PC-3 (cell line): ENCODE measurements at regions not wholly inside any gene's neighbourhood (a gene's known extent, or its start where the extent isn't known, plus 50 kb on each side); places are given as distances from the start of the nearest gene placed in this dataset.

Source experiments
- ATAC-seq: fragments of 200-7000 bp; cut with Tn5 transposase; 2 replicates; pipeline ENCODE4 v1.9.1; 2020; ENCODE audit warnings: mild to moderate bottlenecking, moderate library complexity
- BruUV-seq: library from RNA; stranded (reverse); fragments of 400-500 nt; replicated peaks from 2 replicates; lab custom pipeline; 2021; lab: Mats Ljungman, UMichigan
- CTCF ChIA-PET: fragments of 300-600 bp; sonication (Branson Sonifier 250); formaldehyde crosslinking; loops from one replicate; lab custom pipeline; 2022; ENCODE audit warnings: antibody characterized with exemption; lab: Charles Lee
- POLR2A ChIA-PET: fragments of 300-600 bp; sonication (Branson Sonifier 250); formaldehyde crosslinking; loops from one replicate; lab custom pipeline; 2022; ENCODE audit warnings: antibody characterized with exemption; ENCODE audit not compliant: unreplicated experiment; lab: Charles Lee
- DNase-seq: peaks from one replicate; pipeline ENCODE4 v3.0.0-alpha.2; 2015
- H2AFZ ChIP-seq: fragments of 300-600 bp; sonication (generic); 2 replicates; pipeline ENCODE4 v1.6.0; 2016; ENCODE audit warnings: antibody characterized with exemption, low read length
- H3F3A ChIP-seq: fragments of 300-600 bp; sonication (generic); one replicate; pipeline ENCODE4 v1.6.0; 2017; ENCODE audit warnings: antibody characterized with exemption, low read length, control low read depth, mild to moderate bottlenecking; ENCODE audit not compliant: unreplicated experiment
- H3K27ac ChIP-seq: fragments of 300-600 bp; sonication (generic); 2 replicates; pipeline ENCODE4 v1.5.1; 2016; ENCODE audit warnings: mild to moderate bottlenecking, low read length
- H3K27me3 ChIP-seq: fragments of 300-600 bp; sonication (generic); 2 replicates; pipeline ENCODE4 v1.6.1; 2016; ENCODE audit warnings: low read length, mixed read lengths
- H3K36me3 ChIP-seq: fragments of 300-600 bp; sonication (generic); 2 replicates; pipeline ENCODE4 v1.6.1; 2016; ENCODE audit warnings: low read depth, mixed run types, low read length, mixed read lengths
- H3K4me1 ChIP-seq: fragments of 300-600 bp; sonication (generic); 2 replicates; pipeline ENCODE4 v1.5.1; 2016; ENCODE audit warnings: low read length; ENCODE audit not compliant: insufficient read depth
- H3K4me2 ChIP-seq: fragments of 300-600 bp; sonication (generic); 2 replicates; pipeline ENCODE4 v1.6.0; 2016; ENCODE audit warnings: low read length
- H3K4me3 ChIP-seq: fragments of 300-600 bp; sonication (generic); 2 replicates; pipeline ENCODE4 v1.5.1; 2016; ENCODE audit warnings: mild to moderate bottlenecking, low read length, mixed read lengths
- H3K79me2 ChIP-seq: fragments of 300-600 bp; sonication (generic); 2 replicates; pipeline ENCODE4 v1.6.1; 2017; ENCODE audit warnings: low read length, mixed read lengths
- H3K9ac ChIP-seq: fragments of 300-600 bp; sonication (generic); 2 replicates; pipeline ENCODE4 v1.6.0; 2016; ENCODE audit warnings: mild to moderate bottlenecking, low read length
- H3K9me2 ChIP-seq: fragments of 300-600 bp; sonication (generic); replicated peaks from 2 replicates; pipeline ENCODE4 v1.6.1; 2016; ENCODE audit warnings: mixed run types, low read length, mixed read lengths
- H3K9me3 ChIP-seq: fragments of 300-600 bp; sonication (generic); 2 replicates; pipeline ENCODE4 v1.6.1; 2016; ENCODE audit warnings: low read length, mixed read lengths
- H4K20me1 ChIP-seq: fragments of 300-600 bp; sonication (generic); 2 replicates; pipeline ENCODE4 v1.6.1; 2016; ENCODE audit warnings: low read length, mixed read lengths
- CTCF ChIP-seq: fragments of 300-600 bp; sonication (generic); conservative IDR thresholded peaks from 2 replicates; pipeline ENCODE4 v1.5.1; 2017; ENCODE audit warnings: antibody characterized with exemption, low read depth, mild to moderate bottlenecking, low read length
- EZH2 ChIP-seq: fragments of 300-600 bp; sonication (generic); IDR thresholded peaks from one replicate; pipeline ENCODE4 v1.6.1; 2017; ENCODE audit warnings: antibody characterized with exemption, mild to moderate bottlenecking, low read length; ENCODE audit not compliant: unreplicated experiment
- EZH2phosphoT487 ChIP-seq: fragments of 300-600 bp; sonication (generic); IDR thresholded peaks from 2 replicates; pipeline ENCODE4 v1.6.1; 2018; ENCODE audit warnings: mild to moderate bottlenecking, antibody characterized with exemption, low read length, borderline replicate concordance
- intact Hi-C: fragments of 100-400 bp; cut with micrococcal nuclease; formaldehyde crosslinking; loops from 2 replicates; pipeline ENCODE4 v1.9.0; 2023

DNA sequence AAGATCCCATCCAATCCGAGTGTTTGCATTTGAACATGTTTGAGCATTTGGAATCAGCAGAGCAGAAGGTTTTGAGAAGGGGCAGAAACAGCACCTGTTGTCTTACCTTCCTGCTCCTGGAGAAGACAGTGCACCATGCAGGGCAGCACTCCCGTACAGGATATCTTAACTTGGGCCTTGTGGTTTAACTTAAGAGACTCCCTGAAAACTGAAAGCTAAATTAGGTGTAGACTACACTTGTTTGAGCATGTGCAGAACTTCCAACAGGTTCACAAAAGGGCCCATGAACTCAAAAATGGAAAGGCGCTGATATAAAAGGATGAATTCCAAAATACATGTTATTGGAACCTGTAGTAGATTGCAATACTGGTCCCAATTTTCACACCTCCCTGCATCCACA is 175.4 kb upstream of the PRICKLE2 start:
- no peaks in the 10 kb centered on the region for H3K36me3 ChIP-seq
- CTCF ChIA-PET = no interaction called here
- ATAC-seq (no peak), DNase-seq (no peak)
- H3K79me2 ChIP-seq = no peaks in the 10 kb centered on the region
- no peaks in the 10 kb centered on the region for H4K20me1 ChIP-seq
- no peak overlapping the region for H3K27ac ChIP-seq
- BruUV-seq = no TSS peak
- H3K4me3 ChIP-seq = no peak overlapping the region
- H3K4me1 ChIP-seq = no peaks in the 10 kb centered on the region
- no peak overlapping the region for H2AFZ ChIP-seq
- no peak for TF ChIP-seq EZH2
- no peak for TF ChIP-seq EZH2phosphoT487
- H3F3A ChIP-seq = no peaks in the 10 kb centered on the region
- POLR2A ChIA-PET = no interaction called here
- H3K27me3 ChIP-seq = no peaks in the 10 kb centered on the region
- intact Hi-C loops = loop anchor here (10.0 kb wide), 1 partner anchor 84 kb away; no protein-coding TSS in a partner anchor
- no peaks in the 10 kb centered on the region for H3K9me2 ChIP-seq
- no peak overlapping the region for H3K9ac ChIP-seq
- no peak overlapping the region for H3K4me2 ChIP-seq
- no peaks in the 10 kb centered on the region for H3K9me3 ChIP-seq

DNA sequence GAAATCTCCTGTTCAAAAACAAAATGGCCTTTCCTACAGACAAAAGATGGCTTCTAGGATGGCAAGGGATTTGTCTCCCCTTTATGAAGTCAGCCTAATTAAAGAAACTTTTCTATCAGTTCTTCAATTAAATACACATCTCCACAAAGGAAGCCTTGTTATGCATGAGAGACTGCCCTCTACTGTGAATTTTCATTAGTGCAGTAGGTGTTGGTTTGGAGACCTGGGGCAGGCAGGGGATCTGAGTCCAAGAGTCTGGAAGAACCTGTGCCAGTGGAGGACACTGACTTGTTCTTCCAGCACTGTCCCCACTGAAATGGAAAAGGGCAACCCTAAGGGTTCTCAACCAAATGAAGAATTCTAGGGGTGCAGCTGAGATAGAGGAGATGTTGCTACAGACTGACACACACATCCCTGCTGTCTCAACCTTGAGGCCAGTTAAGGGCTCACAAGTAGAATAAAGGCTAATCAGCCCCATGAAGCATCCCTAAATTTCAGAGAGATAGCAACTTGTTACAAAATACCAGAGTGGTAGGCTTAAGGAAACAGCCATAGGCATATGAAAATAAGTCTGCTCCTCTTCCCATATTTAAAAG is 174.0 kb upstream of the PRICKLE2 start:
- no TSS peak for BruUV-seq
- Histone ChIP-seq H3K4me3 (no peak overlapping the region), H3K9me2 (no peaks in the 10 kb centered on the region), H3K9ac (no peak overlapping the region), H3K36me3 (no peaks in the 10 kb centered on the region), H3F3A (no peaks in the 10 kb centered on the region), H3K27me3 (no peaks in the 10 kb centered on the region), H3K27ac (no peak overlapping the region), H3K4me2 (no peak overlapping the region), H2AFZ (no peak overlapping the region), H3K4me1 (no peaks in the 10 kb centered on the region), H4K20me1 (no peaks in the 10 kb centered on the region), H3K9me3 (no peaks in the 10 kb centered on the region), H3K79me2 (no peaks in the 10 kb centered on the region)
- ATAC-seq (peak; percentile 71; the same call in 1 of the 2 replicates), DNase-seq (peak; percentile 62)
- intact Hi-C loops = loop anchor here (1.0 to 10.0 kb wide), 6 partner anchors 57 to 369 kb away; no protein-coding TSS in a partner anchor
- ChIA-PET POLR2A (no interaction called here), CTCF (no interaction called here)
- TF ChIP-seq EZH2 (no peak), EZH2phosphoT487 (no peak), CTCF (peak; percentile 72)

- no peak overlapping the region for H3K4me3 ChIP-seq
- ATAC-seq = no peak
- CTCF ChIA-PET = no interaction called here
- no peak overlapping the region for H3K9ac ChIP-seq
- no peaks in the 10 kb centered on the region for H4K20me1 ChIP-seq
- no peaks in the 10 kb centered on the region for H3F3A ChIP-seq
- H3K4me1 ChIP-seq = no peaks in the 10 kb centered on the region
- H3K4me2 ChIP-seq = no peak overlapping the region
- H3K27me3 ChIP-seq = no peaks in the 10 kb centered on the region
- no peak for DNase-seq
- H2AFZ ChIP-seq = no peak overlapping the region
- POLR2A ChIA-PET = no interaction called here
- no peak overlapping the region for H3K27ac ChIP-seq
- no peaks in the 10 kb centered on the region for H3K9me2 ChIP-seq
- intact Hi-C loops = loop anchor here (2.0 to 10.0 kb wide), 5 partner anchors 56 to 236 kb away; no protein-coding TSS in a partner anchor
- TF ChIP-seq EZH2phosphoT487 (no peak), EZH2 (no peak), CTCF (no peak)
- BruUV-seq = no TSS peak
- H3K36me3 ChIP-seq = no peaks in the 10 kb centered on the region
- no peaks in the 10 kb centered on the region for H3K79me2 ChIP-seq
- H3K9me3 ChIP-seq = no peaks in the 10 kb centered on the region
Observed at GRCh38 chr3:64398476-64398875, 173.2 kb upstream of the PRICKLE2 start.
